Sigmoid colon (tissue), 6 donors: ENCODE measurements at regions not wholly inside any gene's neighbourhood (a gene's known extent, or its start where the extent isn't known, plus 50 kb on each side); places are given as distances from the start of the nearest gene placed in this dataset.

ENCODE experiments used
- DNase-seq: peaks from one replicate; pipeline ENCODE4 v3.0.0-alpha.2; 2019
- H3K27ac ChIP-seq, 4 donors: fragments of 200-600 bp; sonication (generic); one replicate each; pipeline ENCODE4 v1.5.1; 2016 to 2019; ENCODE audit warnings: mild to moderate bottlenecking in 1 of 4
- H3K27me3 ChIP-seq, 3 donors: fragments of 200-600 bp; sonication (generic); one replicate each; pipeline ENCODE4 v1.5.1; 2019; ENCODE audit warnings: mild to moderate bottlenecking in 1 of 3
- H3K36me3 ChIP-seq, 4 donors: fragments of 200-600 bp; sonication (generic); one replicate each; pipeline ENCODE4 v1.5.1; 2016 to 2019
- H3K4me1 ChIP-seq, 4 donors: fragments of 200-600 bp; sonication (generic); one replicate each; pipeline ENCODE4 v1.5.1; 2017 to 2019
- H3K4me3 ChIP-seq, 4 donors: fragments of 200-600 bp; sonication (generic); one replicate each; pipeline ENCODE4 v1.5.1; 2017 to 2019; ENCODE audit warnings: mild to moderate bottlenecking in 2 of 4, moderate library complexity in 1 of 4
- H3K9me3 ChIP-seq, 4 donors: fragments of 200-600 bp in 3 of 4; sonication (generic) in 3 of 4; one replicate each; pipeline versions ENCODE4 v1.5.1 to v1.6.1; 2013 to 2019
- CTCF ChIP-seq, 4 experiments: fragments of 450-650 bp in 3 of 4; fragments of 200-600 bp in 1 of 4; IDR thresholded peaks; one replicate each; pipeline ENCODE4 v1.5.1; 2016 to 2019; ENCODE audit warnings: antibody characterized with exemption in 4 of 4, mild to moderate bottlenecking in 3 of 4, moderate library complexity in 2 of 4
- EP300 ChIP-seq, 4 donors: sonication (generic); formaldehyde crosslinking; IDR thresholded peaks; one replicate each; pipeline ENCODE4 v1.6.1; 2017; ENCODE audit warnings: antibody characterized with exemption in 4 of 4
- POLR2A ChIP-seq, 2 donors: fragments of 450-650 bp; IDR thresholded peaks; one replicate each; pipeline ENCODE4 v1.6.1; 2016; ENCODE audit warnings: antibody characterized with exemption in 2 of 2, mild to moderate bottlenecking in 2 of 2, moderate library complexity in 2 of 2
- POLR2AphosphoS5 ChIP-seq, 4 donors: sonication (generic); formaldehyde crosslinking; IDR thresholded peaks; one replicate each; pipeline ENCODE4 v1.6.1; 2017; ENCODE audit warnings: antibody characterized with exemption in 4 of 4
- WGBS, 2 donors: extraction: QIAGEN DNeasy Blood & Tissue Kit; methylation state at CpG; one replicate each; pipeline ENCODE4 v1.1.7; 2013; 5-methylcytosine and 5-hydroxymethylcytosine counted together
- intact Hi-C: fragments of 100-400 bp; cut with DNase I; formaldehyde crosslinking; loops from one replicate; pipeline ENCODE4 v1.15.1; 2023
- donor health status: healthy with polysubstance abuse.
- donor health status: healthy.

- DNase-seq: no peak
Measured at GRCh38 chr11:42093541-42093940, 634.1 kb upstream of the LRRC4C start.

GRCh38 chr11:42098075-42098474 is 638.6 kb upstream of the LRRC4C start:
- Histone ChIP-seq H3K27ac (no peak overlapping the region), H3K27me3 (no peaks in the 10 kb centered on the region), H3K36me3 (no peaks in the 10 kb centered on the region), H3K4me3 (no peak overlapping the region), H3K4me1 (no peaks in the 10 kb centered on the region), H3K9me3 (no peaks in the 10 kb centered on the region)
- 49 to 51% methylated on average over 1 of the region's 1 CpG for WGBS, 2 donors
- no peak for DNase-seq
- intact Hi-C loops: no loop called here
- no peak for TF ChIP-seq POLR2AphosphoS5 (IDR thresholded peaks at IDR 0.05)
- no peak for TF ChIP-seq CTCF (IDR thresholded peaks at IDR 0.05)
- TF ChIP-seq POLR2A (IDR thresholded peaks at IDR 0.05): no peak
- TF ChIP-seq EP300 (IDR thresholded peaks at IDR 0.05): no peak

More at GRCh38 chr11:42093541-42093940, 634.1 kb upstream of the LRRC4C start:
- TF ChIP-seq CTCF (IDR thresholded peaks at IDR 0.05): no peak
- no peak for TF ChIP-seq EP300 (IDR thresholded peaks at IDR 0.05)
- TF ChIP-seq POLR2AphosphoS5 (IDR thresholded peaks at IDR 0.05): no peak
- TF ChIP-seq POLR2A (IDR thresholded peaks at IDR 0.05): no peak
- Histone ChIP-seq H3K9me3 (no peaks in the 10 kb centered on the region), H3K27ac (no peak overlapping the region), H3K27me3 (no peaks in the 10 kb centered on the region), H3K4me3 (no peak overlapping the region), H3K36me3 (no peaks in the 10 kb centered on the region), H3K4me1 (no peaks in the 10 kb centered on the region)
- WGBS, 2 donors: 75 to 79% methylated on average over 3 of the region's 3 CpGs
- intact Hi-C loops: no loop called here

GRCh38 chr11:42112866-42113265 is 653.4 kb upstream of the LRRC4C start:
- DNase-seq: no peak
- H3K9me3 ChIP-seq: peaks cover 0 to 5% (median 0%) of the 10 kb centered on the region in 4 donors
- 70 to 74% methylated on average over 1 of the region's 1 CpG for WGBS, 2 donors
- no peak overlapping the region for H3K4me3 ChIP-seq
- intact Hi-C loops: no loop called here
- TF ChIP-seq POLR2AphosphoS5 (IDR thresholded peaks at IDR 0.05) (no peak), EP300 (IDR thresholded peaks at IDR 0.05) (no peak), POLR2A (IDR thresholded peaks at IDR 0.05) (no peak), CTCF (IDR thresholded peaks at IDR 0.05) (no peak)
- no peak overlapping the region for H3K27ac ChIP-seq
- H3K4me1 ChIP-seq: no peaks in the 10 kb centered on the region
- no peaks in the 10 kb centered on the region for H3K27me3 ChIP-seq
- no peaks in the 10 kb centered on the region for H3K36me3 ChIP-seq

- no peaks in the 10 kb centered on the region for H3K27me3 ChIP-seq
- intact Hi-C loops: no loop called here
- DNase-seq: no peak
- H3K9me3 ChIP-seq: no peaks in the 10 kb centered on the region
- H3K27ac ChIP-seq: no peak overlapping the region
- TF ChIP-seq CTCF (IDR thresholded peaks at IDR 0.05): no peak
- no peak for TF ChIP-seq POLR2A (IDR thresholded peaks at IDR 0.05)
- TF ChIP-seq POLR2AphosphoS5 (IDR thresholded peaks at IDR 0.05): no peak
- no peak for TF ChIP-seq EP300 (IDR thresholded peaks at IDR 0.05)
- H3K4me3 ChIP-seq: no peak overlapping the region
- H3K4me1 ChIP-seq: no peaks in the 10 kb centered on the region
- H3K36me3 ChIP-seq: no peaks in the 10 kb centered on the region
- WGBS, 2 donors: 52 to 61% methylated on average over 1 of the region's 1 CpG
Measured at GRCh38 chr11:42114927-42115326, 655.5 kb upstream of the LRRC4C start.

GRCh38 chr11:42138454-42138853 is 679.0 kb upstream of the LRRC4C start:
- no peaks in the 10 kb centered on the region for H3K27me3 ChIP-seq
- no peak overlapping the region for H3K4me3 ChIP-seq
- 64 to 74% methylated on average over 1 of the region's 1 CpG for WGBS, 2 donors
- no peaks in the 10 kb centered on the region for H3K4me1 ChIP-seq
- no peak overlapping the region for H3K27ac ChIP-seq
- no peak for DNase-seq
- no peaks in the 10 kb centered on the region for H3K36me3 ChIP-seq
- TF ChIP-seq CTCF (IDR thresholded peaks at IDR 0.05) (no peak), POLR2AphosphoS5 (IDR thresholded peaks at IDR 0.05) (no peak), EP300 (IDR thresholded peaks at IDR 0.05) (no peak), POLR2A (IDR thresholded peaks at IDR 0.05) (no peak)
- intact Hi-C loops: no loop called here
- H3K9me3 ChIP-seq: no peaks in the 10 kb centered on the region
